PC-3 (cell line): ENCODE measurements at regions not wholly inside any gene's neighbourhood (a gene's known extent, or its start where the extent isn't known, plus 50 kb on each side); places are given as distances from the start of the nearest gene placed in this dataset.
"Not testable (repeated sequence)": the region's sequence is repeated elsewhere in the genome, so short reads cannot be mapped to it uniquely, and the experiment has no call there.

Experiments used
- ATAC-seq: fragments of 200-7000 bp; cut with Tn5 transposase; 2 replicates; pipeline ENCODE4 v1.9.1; 2020; ENCODE audit warnings: mild to moderate bottlenecking, moderate library complexity
- BruUV-seq: library from RNA; stranded (reverse); fragments of 400-500 nt; replicated peaks from 2 replicates; lab custom pipeline; 2021; lab: Mats Ljungman, UMichigan
- CTCF ChIA-PET: fragments of 300-600 bp; sonication (Branson Sonifier 250); formaldehyde crosslinking; loops from one replicate; lab custom pipeline; 2022; ENCODE audit warnings: antibody characterized with exemption; lab: Charles Lee
- POLR2A ChIA-PET: fragments of 300-600 bp; sonication (Branson Sonifier 250); formaldehyde crosslinking; loops from one replicate; lab custom pipeline; 2022; ENCODE audit warnings: antibody characterized with exemption; ENCODE audit not compliant: unreplicated experiment; lab: Charles Lee
- DNase-seq: peaks from one replicate; pipeline ENCODE4 v3.0.0-alpha.2; 2015
- H2AFZ ChIP-seq: fragments of 300-600 bp; sonication (generic); 2 replicates; pipeline ENCODE4 v1.6.0; 2016; ENCODE audit warnings: antibody characterized with exemption, low read length
- H3F3A ChIP-seq: fragments of 300-600 bp; sonication (generic); one replicate; pipeline ENCODE4 v1.6.0; 2017; ENCODE audit warnings: antibody characterized with exemption, low read length, control low read depth, mild to moderate bottlenecking; ENCODE audit not compliant: unreplicated experiment
- H3K27ac ChIP-seq: fragments of 300-600 bp; sonication (generic); 2 replicates; pipeline ENCODE4 v1.5.1; 2016; ENCODE audit warnings: mild to moderate bottlenecking, low read length
- H3K27me3 ChIP-seq: fragments of 300-600 bp; sonication (generic); 2 replicates; pipeline ENCODE4 v1.6.1; 2016; ENCODE audit warnings: low read length, mixed read lengths
- H3K36me3 ChIP-seq: fragments of 300-600 bp; sonication (generic); 2 replicates; pipeline ENCODE4 v1.6.1; 2016; ENCODE audit warnings: low read depth, mixed run types, low read length, mixed read lengths
- H3K4me1 ChIP-seq: fragments of 300-600 bp; sonication (generic); 2 replicates; pipeline ENCODE4 v1.5.1; 2016; ENCODE audit warnings: low read length; ENCODE audit not compliant: insufficient read depth
- H3K4me2 ChIP-seq: fragments of 300-600 bp; sonication (generic); 2 replicates; pipeline ENCODE4 v1.6.0; 2016; ENCODE audit warnings: low read length
- H3K4me3 ChIP-seq: fragments of 300-600 bp; sonication (generic); 2 replicates; pipeline ENCODE4 v1.5.1; 2016; ENCODE audit warnings: mild to moderate bottlenecking, low read length, mixed read lengths
- H3K79me2 ChIP-seq: fragments of 300-600 bp; sonication (generic); 2 replicates; pipeline ENCODE4 v1.6.1; 2017; ENCODE audit warnings: low read length, mixed read lengths
- H3K9ac ChIP-seq: fragments of 300-600 bp; sonication (generic); 2 replicates; pipeline ENCODE4 v1.6.0; 2016; ENCODE audit warnings: mild to moderate bottlenecking, low read length
- H3K9me2 ChIP-seq: fragments of 300-600 bp; sonication (generic); replicated peaks from 2 replicates; pipeline ENCODE4 v1.6.1; 2016; ENCODE audit warnings: mixed run types, low read length, mixed read lengths
- H3K9me3 ChIP-seq: fragments of 300-600 bp; sonication (generic); 2 replicates; pipeline ENCODE4 v1.6.1; 2016; ENCODE audit warnings: low read length, mixed read lengths
- H4K20me1 ChIP-seq: fragments of 300-600 bp; sonication (generic); 2 replicates; pipeline ENCODE4 v1.6.1; 2016; ENCODE audit warnings: low read length, mixed read lengths
- EZH2 ChIP-seq: fragments of 300-600 bp; sonication (generic); IDR thresholded peaks from one replicate; pipeline ENCODE4 v1.6.1; 2017; ENCODE audit warnings: antibody characterized with exemption, mild to moderate bottlenecking, low read length; ENCODE audit not compliant: unreplicated experiment
- EZH2phosphoT487 ChIP-seq: fragments of 300-600 bp; sonication (generic); IDR thresholded peaks from 2 replicates; pipeline ENCODE4 v1.6.1; 2018; ENCODE audit warnings: mild to moderate bottlenecking, antibody characterized with exemption, low read length, borderline replicate concordance
- intact Hi-C: fragments of 100-400 bp; cut with micrococcal nuclease; formaldehyde crosslinking; loops from 2 replicates; pipeline ENCODE4 v1.9.0; 2023
- TF ChIP-seq, protein P1 (sequence below): fragments of 300-600 bp; sonication (generic); conservative IDR thresholded peaks from 2 replicates; pipeline ENCODE4 v1.5.1; 2017; ENCODE audit warnings: antibody characterized with exemption, low read depth, mild to moderate bottlenecking, low read length

DNA sequence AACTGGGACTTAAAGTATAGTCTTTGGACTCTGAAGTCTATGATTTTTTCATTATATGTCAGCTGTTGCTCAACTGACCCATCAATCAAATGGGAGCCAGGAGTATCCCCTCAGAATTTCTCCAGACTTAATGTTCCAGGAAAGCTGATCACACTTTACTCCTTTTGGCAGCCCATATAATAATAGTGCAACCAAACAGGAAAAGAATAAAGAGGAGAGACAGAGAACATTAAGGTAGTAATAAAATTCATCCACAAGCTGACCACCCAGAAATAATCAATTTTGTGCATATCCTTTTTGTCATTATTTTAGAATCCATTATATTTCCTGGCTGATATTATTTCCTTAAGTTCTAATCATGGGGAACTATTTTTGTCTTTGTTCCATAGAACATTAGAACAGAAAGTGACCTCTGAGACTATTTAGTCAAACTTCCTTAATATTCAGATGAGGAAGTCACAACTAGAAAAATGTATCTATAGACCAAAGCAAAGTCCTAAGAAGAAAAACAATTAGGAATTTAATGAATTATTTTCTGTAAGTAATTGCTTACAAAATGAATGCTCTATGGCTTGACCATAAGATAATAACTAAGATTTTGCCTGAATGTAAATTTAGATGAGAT is 238.1 kb upstream of the SEL1L start:
- Histone ChIP-seq H4K20me1 (no peaks in the 10 kb centered on the region), H3K4me2 (no peak overlapping the region), H3K9me2 (no peaks in the 10 kb centered on the region), H3K4me3 (no peak overlapping the region), H3K36me3 (no peaks in the 10 kb centered on the region), H3F3A (no peaks in the 10 kb centered on the region), H3K9ac (no peak overlapping the region), H3K27me3 (no peaks in the 10 kb centered on the region), H3K9me3 (no peaks in the 10 kb centered on the region), H3K4me1 (no peaks in the 10 kb centered on the region), H3K79me2 (no peaks in the 10 kb centered on the region), H3K27ac (no peak overlapping the region), H2AFZ (no peak overlapping the region)
- intact Hi-C loops: no loop called here
- ChIA-PET CTCF (no interaction called here), POLR2A (no interaction called here)
- no peak for DNase-seq
- TF ChIP-seq EZH2phosphoT487: no peak
- no TSS peak for BruUV-seq
- no peak for ATAC-seq

DNA sequence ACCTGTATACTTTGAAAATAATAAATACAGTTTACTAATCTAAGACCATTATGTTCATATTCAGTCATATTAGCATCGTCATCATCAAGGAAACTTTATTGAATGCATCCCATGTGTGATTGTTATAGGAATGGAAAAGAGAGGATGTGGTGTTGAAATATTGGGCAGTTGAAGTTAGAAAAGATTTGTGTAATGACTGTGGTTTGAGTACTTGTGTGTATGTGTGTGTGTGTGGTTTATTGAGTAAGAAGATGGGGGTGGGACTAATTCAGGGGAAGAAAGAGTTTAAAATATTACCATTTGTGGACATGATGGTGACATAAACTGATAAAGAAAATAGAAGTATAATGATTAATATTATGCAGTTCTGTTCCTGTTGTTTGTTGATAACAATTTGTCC is 238.7 kb upstream of the SEL1L start:
- no peaks in the 10 kb centered on the region for H3K27me3 ChIP-seq
- no peak overlapping the region for H3K27ac ChIP-seq

DNA sequence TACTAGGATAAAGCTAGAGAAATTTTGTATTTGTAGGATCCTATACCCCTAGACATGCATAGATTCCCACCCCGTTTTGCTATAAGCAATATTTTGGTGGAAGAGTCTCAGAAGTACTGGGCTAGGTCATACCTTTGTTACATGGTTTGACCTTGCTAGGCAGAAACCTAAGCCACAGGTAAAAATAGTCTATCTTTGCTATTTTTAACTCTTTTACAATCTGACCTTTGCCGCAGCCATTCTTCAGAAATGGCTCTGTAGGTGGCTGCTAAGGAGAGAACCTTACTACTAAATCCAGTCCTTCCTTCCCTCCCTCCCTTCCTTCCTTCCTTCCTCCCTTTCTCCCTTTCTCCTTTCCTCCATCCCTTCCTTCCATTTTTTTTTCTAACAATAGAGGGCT is 242.9 kb upstream of the SEL1L start:
- no peaks in the 10 kb centered on the region for H3K9me2 ChIP-seq
- H2AFZ ChIP-seq: no peak overlapping the region
- H3K9me3 ChIP-seq: no peaks in the 10 kb centered on the region
- H3F3A ChIP-seq: no peaks in the 10 kb centered on the region
- no peak overlapping the region for H3K4me2 ChIP-seq
- H3K9ac ChIP-seq: no peak overlapping the region
- ATAC-seq: no peak
- H3K27ac ChIP-seq: no peak overlapping the region
- H3K79me2 ChIP-seq: no peaks in the 10 kb centered on the region
- BruUV-seq: no TSS peak
- H3K4me3 ChIP-seq: no peak overlapping the region
- DNase-seq: no peak
- no peaks in the 10 kb centered on the region for H3K4me1 ChIP-seq
- no peaks in the 10 kb centered on the region for H3K36me3 ChIP-seq
- intact Hi-C loops: no loop called here
- H3K27me3 ChIP-seq: no peaks in the 10 kb centered on the region
- ChIA-PET CTCF (no interaction called here), POLR2A (no interaction called here)
- TF ChIP-seq, protein P1, sequence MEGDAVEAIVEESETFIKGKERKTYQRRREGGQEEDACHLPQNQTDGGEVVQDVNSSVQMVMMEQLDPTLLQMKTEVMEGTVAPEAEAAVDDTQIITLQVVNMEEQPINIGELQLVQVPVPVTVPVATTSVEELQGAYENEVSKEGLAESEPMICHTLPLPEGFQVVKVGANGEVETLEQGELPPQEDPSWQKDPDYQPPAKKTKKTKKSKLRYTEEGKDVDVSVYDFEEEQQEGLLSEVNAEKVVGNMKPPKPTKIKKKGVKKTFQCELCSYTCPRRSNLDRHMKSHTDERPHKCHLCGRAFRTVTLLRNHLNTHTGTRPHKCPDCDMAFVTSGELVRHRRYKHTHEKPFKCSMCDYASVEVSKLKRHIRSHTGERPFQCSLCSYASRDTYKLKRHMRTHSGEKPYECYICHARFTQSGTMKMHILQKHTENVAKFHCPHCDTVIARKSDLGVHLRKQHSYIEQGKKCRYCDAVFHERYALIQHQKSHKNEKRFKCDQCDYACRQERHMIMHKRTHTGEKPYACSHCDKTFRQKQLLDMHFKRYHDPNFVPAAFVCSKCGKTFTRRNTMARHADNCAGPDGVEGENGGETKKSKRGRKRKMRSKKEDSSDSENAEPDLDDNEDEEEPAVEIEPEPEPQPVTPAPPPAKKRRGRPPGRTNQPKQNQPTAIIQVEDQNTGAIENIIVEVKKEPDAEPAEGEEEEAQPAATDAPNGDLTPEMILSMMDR: no peak
- TF ChIP-seq EZH2 (no peak), EZH2phosphoT487 (no peak)
- no peaks in the 10 kb centered on the region for H4K20me1 ChIP-seq

More for the DNA sequence above, 238.7 kb upstream of the SEL1L start:
- intact Hi-C loops: no loop called here
- no peaks in the 10 kb centered on the region for H3K9me3 ChIP-seq
- H3K4me3 ChIP-seq: no peak overlapping the region
- H4K20me1 ChIP-seq: no peaks in the 10 kb centered on the region
- H3K9ac ChIP-seq: no peak overlapping the region
- TF ChIP-seq EZH2phosphoT487 (no peak), EZH2 (no peak)
- TF ChIP-seq, protein P1: no peak
- H3K9me2 ChIP-seq: no peaks in the 10 kb centered on the region
- CTCF ChIA-PET: no interaction called here
- no peaks in the 10 kb centered on the region for H3K36me3 ChIP-seq
- no peak for DNase-seq
- POLR2A ChIA-PET: no interaction called here
- H3F3A ChIP-seq: no peaks in the 10 kb centered on the region
- H2AFZ ChIP-seq: no peak overlapping the region
- H3K4me1 ChIP-seq: no peaks in the 10 kb centered on the region
- no TSS peak for BruUV-seq
- no peak overlapping the region for H3K4me2 ChIP-seq
- no peaks in the 10 kb centered on the region for H3K79me2 ChIP-seq
- no peak for ATAC-seq

DNA sequence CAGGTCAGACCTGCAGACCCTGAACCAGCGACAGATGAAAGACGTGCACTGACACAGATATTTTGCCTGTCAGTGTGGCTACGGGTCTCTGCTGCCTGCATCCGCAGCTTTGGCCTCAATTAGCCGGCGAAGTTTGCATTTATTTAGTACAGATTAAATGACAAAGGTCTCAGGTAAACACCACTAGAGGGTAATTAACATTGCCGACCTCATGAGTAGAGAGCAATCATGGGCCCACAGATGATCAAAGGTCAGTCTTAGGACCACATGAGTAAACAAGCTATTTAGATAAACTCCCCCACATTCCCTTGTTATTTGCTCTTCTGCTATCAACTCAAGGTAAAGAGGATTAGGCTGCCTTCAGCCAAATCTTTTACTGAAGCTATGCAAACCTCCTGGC is 248.1 kb upstream of the SEL1L start:
- H3K27ac ChIP-seq, H3K79me2 ChIP-seq, DNase-seq, BruUV-seq, CTCF ChIA-PET, H3K9ac ChIP-seq, H3K9me3 ChIP-seq, H3K27me3 ChIP-seq, H3K4me2 ChIP-seq, intact Hi-C loops, H2AFZ ChIP-seq, H3K36me3 ChIP-seq, H3K4me3 ChIP-seq, ATAC-seq, H3K4me1 ChIP-seq, POLR2A ChIA-PET, H3K9me2 ChIP-seq, H4K20me1 ChIP-seq, H3F3A ChIP-seq: not testable (repeated sequence)
